ENCODE measurements at regions not wholly inside any gene's neighbourhood (a gene's known extent, or its start where the extent isn't known, plus 50 kb on each side); places are given as distances from the start of the nearest gene placed in this dataset.
"Not testable (repeated sequence)": the region's sequence is repeated elsewhere in the genome, so short reads cannot be mapped to it uniquely, and the experiment has no call there.

GRCh38 chr1:157272264-157272663 is 134.1 kb upstream of the ETV3 start:
- no peak overlapping the region for H3K4me3 ChIP-seq (replicated peaks; ENCODE audit: low read depth, low read length)
- DNase-seq (ENCODE audit: extremely low read depth, low read depth), result no peak
- TF ChIP-seq, protein P1, sequence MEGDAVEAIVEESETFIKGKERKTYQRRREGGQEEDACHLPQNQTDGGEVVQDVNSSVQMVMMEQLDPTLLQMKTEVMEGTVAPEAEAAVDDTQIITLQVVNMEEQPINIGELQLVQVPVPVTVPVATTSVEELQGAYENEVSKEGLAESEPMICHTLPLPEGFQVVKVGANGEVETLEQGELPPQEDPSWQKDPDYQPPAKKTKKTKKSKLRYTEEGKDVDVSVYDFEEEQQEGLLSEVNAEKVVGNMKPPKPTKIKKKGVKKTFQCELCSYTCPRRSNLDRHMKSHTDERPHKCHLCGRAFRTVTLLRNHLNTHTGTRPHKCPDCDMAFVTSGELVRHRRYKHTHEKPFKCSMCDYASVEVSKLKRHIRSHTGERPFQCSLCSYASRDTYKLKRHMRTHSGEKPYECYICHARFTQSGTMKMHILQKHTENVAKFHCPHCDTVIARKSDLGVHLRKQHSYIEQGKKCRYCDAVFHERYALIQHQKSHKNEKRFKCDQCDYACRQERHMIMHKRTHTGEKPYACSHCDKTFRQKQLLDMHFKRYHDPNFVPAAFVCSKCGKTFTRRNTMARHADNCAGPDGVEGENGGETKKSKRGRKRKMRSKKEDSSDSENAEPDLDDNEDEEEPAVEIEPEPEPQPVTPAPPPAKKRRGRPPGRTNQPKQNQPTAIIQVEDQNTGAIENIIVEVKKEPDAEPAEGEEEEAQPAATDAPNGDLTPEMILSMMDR (IDR thresholded peaks at IDR 0.05; ENCODE audit: low read depth, low read length, missing control alignments), result no peak

DNA sequence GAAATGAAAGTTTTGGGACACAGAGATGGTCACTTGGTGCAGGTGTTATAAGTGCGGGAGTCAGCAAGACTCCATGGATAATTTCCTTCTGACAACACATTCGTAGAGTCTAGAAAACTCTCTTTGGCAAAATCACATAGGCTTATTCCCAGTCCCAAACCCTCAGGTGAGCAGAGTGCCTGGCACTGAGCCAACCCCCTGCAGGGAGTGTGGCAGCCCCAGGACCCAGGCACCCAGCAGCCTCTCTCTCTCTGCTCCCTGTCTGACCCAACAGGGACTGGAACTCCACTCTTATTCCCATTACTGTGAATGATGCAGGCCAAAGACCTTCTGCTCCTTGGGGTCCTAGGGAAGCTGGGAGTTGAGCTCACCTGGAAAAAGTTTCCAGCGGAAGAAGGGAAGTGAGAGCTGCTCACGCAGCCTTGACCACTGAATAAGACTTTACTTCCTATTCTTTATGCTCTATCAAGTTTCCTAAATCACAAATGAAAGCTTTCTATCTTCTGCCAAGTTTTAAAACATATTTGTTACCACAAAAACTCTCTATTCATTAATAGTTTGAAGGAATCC is 132.6 kb upstream of the ETV3 start:
- TF ChIP-seq, protein P1 (IDR thresholded peaks at IDR 0.05; ENCODE audit: low read depth, low read length, missing control alignments), result no peak
- no peak overlapping the region for H3K4me3 ChIP-seq (replicated peaks; ENCODE audit: low read depth, low read length)

DNA sequence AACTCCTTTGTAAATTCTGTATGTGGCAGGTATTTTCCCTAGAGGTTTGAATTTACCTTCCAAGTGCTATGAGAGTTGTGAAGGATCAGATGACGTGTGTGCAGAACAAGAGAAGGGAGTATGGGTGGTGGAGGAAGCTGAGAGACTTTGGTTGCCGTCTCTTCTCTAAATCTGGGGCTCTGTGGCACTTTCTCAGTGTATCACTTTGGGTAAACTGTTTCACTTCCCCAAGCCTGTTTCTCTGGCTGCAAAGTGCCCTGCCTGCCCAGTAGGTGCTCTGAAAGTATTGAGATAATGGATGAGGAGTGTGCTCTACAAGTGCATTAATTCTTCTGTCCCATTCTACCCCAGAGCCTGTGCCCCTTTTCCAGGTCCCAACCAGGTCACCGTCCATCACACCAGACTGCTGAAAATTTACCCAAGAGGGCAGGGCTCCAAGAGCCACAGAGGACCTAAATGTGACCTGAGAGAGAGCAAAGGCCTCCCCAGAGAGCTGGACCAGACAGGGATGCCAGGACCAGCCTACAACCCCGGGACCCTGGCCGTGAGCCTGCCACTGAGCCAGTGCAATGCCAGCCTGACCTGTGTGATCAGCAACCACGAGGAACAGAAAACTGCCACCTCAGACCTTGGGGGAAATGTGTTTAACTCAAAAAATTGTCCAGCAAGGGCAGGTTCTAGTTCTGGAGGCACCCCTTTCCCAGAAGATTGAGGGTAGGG is 131.6 kb upstream of the ETV3 start:
- TF ChIP-seq, protein P1 (IDR thresholded peaks at IDR 0.05; ENCODE audit: low read depth, low read length, missing control alignments), result no peak
- H3K4me3 ChIP-seq (replicated peaks; ENCODE audit: low read depth, low read length), result no peak overlapping the region
- DNase-seq (ENCODE audit: extremely low read depth, low read depth), result no peak

More for the DNA sequence above, 132.6 kb upstream of the ETV3 start:
- no peak for DNase-seq (ENCODE audit: extremely low read depth, low read depth)

- DNase-seq (ENCODE audit: extremely low read depth, low read depth), result no peak
- H3K4me3 ChIP-seq (replicated peaks; ENCODE audit: low read depth, low read length), result no peak overlapping the region
- TF ChIP-seq, protein P1 (IDR thresholded peaks at IDR 0.05; ENCODE audit: low read depth, low read length, missing control alignments), result no peak
Measured at GRCh38 chr1:157262891-157263290, 124.7 kb upstream of the ETV3 start.

- TF ChIP-seq, protein P1 (IDR thresholded peaks at IDR 0.05; ENCODE audit: low read depth, low read length, missing control alignments), result no peak
- no peak overlapping the region for H3K4me3 ChIP-seq (replicated peaks; ENCODE audit: low read depth, low read length)
- no peak for DNase-seq (ENCODE audit: extremely low read depth, low read depth)
Measured at GRCh38 chr1:157262422-157262821, 124.2 kb upstream of the ETV3 start.

GRCh38 chr1:157255891-157256290 is 117.7 kb upstream of the ETV3 start:
- not testable (repeated sequence) for H3K4me3 ChIP-seq (replicated peaks; ENCODE audit: low read depth, low read length); DNase-seq (ENCODE audit: extremely low read depth, low read depth)

GRCh38 chr1:157254183-157254582 is 116.0 kb upstream of the ETV3 start:
- DNase-seq (ENCODE audit: extremely low read depth, low read depth), result not testable (repeated sequence)

DNA sequence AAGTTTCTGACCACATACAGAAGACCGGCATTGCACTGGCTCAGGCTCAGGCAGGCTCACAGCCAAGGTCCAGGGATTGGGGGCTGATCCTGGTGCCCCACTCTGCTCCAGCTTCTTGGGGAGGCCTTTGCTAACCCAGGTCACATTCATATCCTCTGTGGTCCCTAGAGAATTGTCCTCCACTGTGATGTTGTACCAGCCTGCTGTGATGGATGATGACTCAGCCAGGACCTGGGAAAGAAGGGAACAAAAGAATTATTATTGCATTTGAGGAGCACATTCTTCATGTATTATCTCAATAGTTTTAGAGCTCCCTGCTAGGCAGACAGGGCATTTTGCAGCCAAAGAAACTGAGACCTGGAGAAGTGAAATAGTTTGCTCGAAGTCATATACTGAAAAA is 114.3 kb upstream of the ETV3 start:
- TF ChIP-seq, protein P1 (IDR thresholded peaks at IDR 0.05; ENCODE audit: low read depth, low read length, missing control alignments), result no peak
- no peak for DNase-seq (ENCODE audit: extremely low read depth, low read depth)
- H3K4me3 ChIP-seq (replicated peaks; ENCODE audit: low read depth, low read length), result no peak overlapping the region

More at GRCh38 chr1:157254183-157254582, 116.0 kb upstream of the ETV3 start:
- H3K4me3 ChIP-seq (replicated peaks; ENCODE audit: low read depth, low read length), result not testable (repeated sequence)
